GM12878 (cell line): ENCODE measurements at regions not wholly inside any gene's neighbourhood (a gene's known extent, or its start where the extent isn't known, plus 50 kb on each side); places are given as distances from the start of the nearest gene placed in this dataset.

ENCODE experiments used
- ATF2 ChIP-seq: IDR thresholded peaks from 2 replicates; pipeline ENCODE4 v1.6.1; 2012; ENCODE audit warnings: low read length, inconsistent platforms
- BCL3 ChIP-seq: IDR thresholded peaks from 2 replicates; pipeline ENCODE4 v1.6.1; 2011; ENCODE audit warnings: borderline replicate concordance, low read depth, mild to moderate bottlenecking, moderate library complexity, low read length; ENCODE audit not compliant: insufficient read depth, poor library complexity, severe bottlenecking
- E2F4 ChIP-seq: IDR thresholded peaks from 2 replicates; pipeline ENCODE4 v1.6.1; 2012; ENCODE audit warnings: low read depth, low read length, improper control_type of control experiment
- E4F1 ChIP-seq: fragments of 450-650 bp; IDR thresholded peaks from 2 replicates; pipeline ENCODE4 v1.6.1; 2018; ENCODE audit warnings: borderline replicate concordance, mild to moderate bottlenecking; ENCODE audit not compliant: partially characterized antibody
- EP300 ChIP-seq, 2 experiments: fragments of 150-350 bp in 1 of 2; IDR thresholded peaks; 2 replicates each; pipeline ENCODE4 v1.6.1; 2011 to 2012; ENCODE audit warnings: low read depth in 2 of 2, low read length in 2 of 2, borderline replicate concordance in 1 of 2, improper control_type of control experiment in 1 of 2, inconsistent platforms in 1 of 2; ENCODE audit not compliant: control insufficient read depth in 1 of 2
- GATAD2B ChIP-seq: fragments of 450-650 bp; conservative IDR thresholded peaks from 2 replicates; pipeline ENCODE4 v1.6.1; 2017; ENCODE audit warnings: low read depth, mild to moderate bottlenecking, moderate library complexity
- MEF2A ChIP-seq: IDR thresholded peaks from 2 replicates; pipeline ENCODE4 v1.6.1; 2011; ENCODE audit warnings: low read depth, mild to moderate bottlenecking, low read length, moderate library complexity; ENCODE audit not compliant: insufficient read depth
- NFYA ChIP-seq: IDR thresholded peaks from 2 replicates; pipeline ENCODE4 v1.6.1; 2011; ENCODE audit warnings: low read depth, mild to moderate bottlenecking, low read length, improper control_type of control experiment, borderline replicate concordance
- NR2C2 ChIP-seq: IDR thresholded peaks from 2 replicates; pipeline ENCODE4 v1.6.1; 2011; ENCODE audit warnings: borderline replicate concordance, low read depth; ENCODE audit not compliant: control insufficient read depth, insufficient read length
- SIX5 ChIP-seq: IDR thresholded peaks from 2 replicates; pipeline ENCODE4 v1.6.1; 2011; ENCODE audit warnings: mild to moderate bottlenecking, low read depth, low read length, moderate library complexity; ENCODE audit not compliant: severe bottlenecking
- SKIL ChIP-seq: fragments of 450-650 bp; IDR thresholded peaks from 2 replicates; pipeline ENCODE4 v1.6.1; 2017; ENCODE audit warnings: mild to moderate bottlenecking, low read depth, inconsistent platforms; ENCODE audit not compliant: poor library complexity, severe bottlenecking
- SMAD1 ChIP-seq: fragments of 450-650 bp; IDR thresholded peaks from 2 replicates; pipeline ENCODE4 v1.6.1; 2018; ENCODE audit warnings: mild to moderate bottlenecking, low read depth; ENCODE audit not compliant: partially characterized antibody
- SMC3 ChIP-seq: IDR thresholded peaks from 2 replicates; pipeline ENCODE4 v1.6.1; 2011; ENCODE audit warnings: low read length, improper control_type of control experiment, borderline replicate concordance
- USF1 ChIP-seq: IDR thresholded peaks from 2 replicates; pipeline ENCODE4 v1.6.1; 2011; ENCODE audit warnings: borderline replicate concordance, low read depth, mild to moderate bottlenecking, moderate library complexity, mixed read lengths, low read length; ENCODE audit not compliant: insufficient read depth; ENCODE audit errors: extremely low read length
- YY1 ChIP-seq: IDR thresholded peaks from 2 replicates; pipeline ENCODE4 v1.6.1; 2011; ENCODE audit warnings: low read depth, mild to moderate bottlenecking, low read length
- ZNF217 ChIP-seq: fragments of 450-650 bp; IDR thresholded peaks from 2 replicates; pipeline ENCODE4 v1.6.1; 2017; ENCODE audit warnings: antibody characterized with exemption, mild to moderate bottlenecking
- ZNF622 ChIP-seq: fragments of 450-650 bp; IDR thresholded peaks from 2 replicates; pipeline ENCODE4 v1.6.1; 2017; ENCODE audit warnings: mild to moderate bottlenecking, inconsistent platforms

- TF ChIP-seq SKIL (peak; percentile 72), NR2C2 (no peak), GATAD2B (no peak), ATF2 (peak; percentile 60), SMC3 (no peak), E4F1 (no peak), YY1 (peak; percentile 88), SMAD1 (peak; percentile 97), SIX5 (no peak), USF1 (no peak), NFYA (peak; percentile 77), ZNF217 (peak; percentile 55; the same call in 1 of the 2 replicates), ZNF622 (no peak), E2F4 (peak; percentile 75; the same call in 1 of the 2 replicates), MEF2A (0 out of 2 replicates have a peak, but pooled peaks have one; percentile 6), BCL3 (no peak), EP300 (IDR thresholded peaks at IDR 0.05; ENCODE audit: borderline replicate concordance in 1 of 2, control insufficient read depth in 1 of 2, low read depth in 2 of 2, low read length in 2 of 2) (no peak)
Observed at GRCh38 chr6:26199057-26199772, 112.0 kb downstream of the HFE start (continued).
